OCI-LY3 (cell line): ENCODE measurements at regions not wholly inside any gene's neighbourhood (a gene's known extent, or its start where the extent isn't known, plus 50 kb on each side); places are given as distances from the start of the nearest gene placed in this dataset.

Experiments used
- H2AFZ ChIP-seq: fragments of 200-600, 300-600 bp; shearing (Covaris generic); 2 replicates; pipeline ENCODE4 v1.6.0; 2014; ENCODE audit warnings: antibody characterized with exemption, low read depth, low read length
- H3K27ac ChIP-seq: fragments of 200-600, 300-600 bp; sonication (generic); 2 replicates; pipeline ENCODE4 v1.5.1; 2014; ENCODE audit warnings: mild to moderate bottlenecking, low read length, moderate library complexity, mixed read lengths
- H3K27me3 ChIP-seq: fragments of 200-600, 300-600 bp; sonication (generic); 2 replicates; pipeline ENCODE4 v1.6.1; 2014; ENCODE audit warnings: low read depth, low read length, mixed read lengths
- H3K36me3 ChIP-seq: fragments of 200-600, 300-600 bp; sonication (generic); replicated peaks from 2 replicates; pipeline ENCODE3; 2014; ENCODE audit warnings: low read depth, low read length, mixed read lengths
- H3K4me1 ChIP-seq: fragments of 300-600, 200-600 bp; sonication (generic); 2 replicates; pipeline ENCODE4 v1.6.1; 2014; ENCODE audit warnings: low read length, mixed read lengths
- H3K4me2 ChIP-seq: fragments of 200-600, 300-600 bp; sonication (generic); 2 replicates; pipeline ENCODE4 v1.6.1; 2014; ENCODE audit warnings: low read length, mixed read lengths
- H3K4me3 ChIP-seq: fragments of 300-600, 200-600 bp; sonication (generic); 2 replicates; pipeline ENCODE4 v1.5.1; 2014; ENCODE audit warnings: antibody characterized with exemption, mild to moderate bottlenecking, low read length, moderate library complexity
- H3K79me2 ChIP-seq: fragments of 300-600, 200-600 bp; shearing (Covaris generic); 2 replicates; pipeline ENCODE4 v1.6.1; 2014; ENCODE audit warnings: mild to moderate bottlenecking, low read length, mixed read lengths
- H3K9ac ChIP-seq: fragments of 300-600, 200-600 bp; shearing (Covaris generic); 2 replicates; pipeline ENCODE4 v1.6.0; 2014; ENCODE audit warnings: mild to moderate bottlenecking, low read length, moderate library complexity
- H3K9me3 ChIP-seq: fragments of 200-600, 300-600 bp; shearing (Covaris generic); 2 replicates; pipeline ENCODE4 v1.6.1; 2014; ENCODE audit warnings: low read length, mixed read lengths; ENCODE audit not compliant: insufficient read depth
- H4K20me1 ChIP-seq: fragments of 200-600, 300-600 bp; sonication (generic); 2 replicates; pipeline ENCODE4 v1.6.1; 2016; ENCODE audit warnings: low read length, mixed read lengths; ENCODE audit not compliant: insufficient read depth
- CTCF ChIP-seq: fragments of 200-600, 300-600 bp; sonication (generic); IDR thresholded peaks from 2 replicates; pipeline ENCODE4 v1.5.1; 2014; ENCODE audit warnings: antibody characterized with exemption, low read length, low read depth
- EZH2phosphoT487 ChIP-seq: fragments of 200-600 bp; shearing (Covaris generic); IDR thresholded peaks from 2 replicates; pipeline ENCODE4 v1.6.1; 2018; ENCODE audit warnings: antibody characterized with exemption, mixed run types, low read depth

- no peaks in the 10 kb centered on the region for H4K20me1 ChIP-seq
- no peak overlapping the region for H2AFZ ChIP-seq
- no peak overlapping the region for H3K4me2 ChIP-seq
- H3K9me3 ChIP-seq = no peaks in the 10 kb centered on the region
- no peak overlapping the region for H3K27ac ChIP-seq
- peaks cover 33% of the 10 kb centered on the region for H3K4me1 ChIP-seq
- H3K27me3 ChIP-seq = no peaks in the 10 kb centered on the region
- no peaks in the 10 kb centered on the region for H3K36me3 ChIP-seq
- no peak for TF ChIP-seq CTCF
- no peak for TF ChIP-seq EZH2phosphoT487
- no peak overlapping the region for H3K4me3 ChIP-seq
- H3K79me2 ChIP-seq = no peaks in the 10 kb centered on the region
- no peak overlapping the region for H3K9ac ChIP-seq
These were observed 459.4 kb downstream of the EPHA4 start for GRCh38 chr2:221112744-221113143.

GRCh38 chr2:221115944-221116343 lies 456.2 kb downstream of the EPHA4 start:
- no peaks in the 10 kb centered on the region for H4K20me1 ChIP-seq
- H3K9me3 ChIP-seq = no peaks in the 10 kb centered on the region
- H3K4me2 ChIP-seq = peak overlapping the region; percentile 56
- TF ChIP-seq EZH2phosphoT487 = no peak
- H3K9ac ChIP-seq = no peak overlapping the region
- H2AFZ ChIP-seq = peak overlapping the region; percentile 64
- peaks cover 7% of the 10 kb centered on the region for H3K36me3 ChIP-seq
- H3K27me3 ChIP-seq = no peaks in the 10 kb centered on the region
- no peak overlapping the region; the same call in 1 of the 2 replicates for H3K4me3 ChIP-seq
- H3K27ac ChIP-seq = peak overlapping the region; percentile 63
- H3K4me1 ChIP-seq = peaks cover 39% of the 10 kb centered on the region
- no peaks in the 10 kb centered on the region for H3K79me2 ChIP-seq

GRCh38 chr2:221120643-221121042 lies 451.5 kb downstream of the EPHA4 start:
- H3K4me2 ChIP-seq = peak overlapping the region; percentile 66
- H3K9ac ChIP-seq = no peak overlapping the region
- no peaks in the 10 kb centered on the region for H3K9me3 ChIP-seq
- H3K27ac ChIP-seq = peak overlapping the region; percentile 51; the same call in 1 of the 2 replicates
- H4K20me1 ChIP-seq = no peaks in the 10 kb centered on the region
- H3K79me2 ChIP-seq = no peaks in the 10 kb centered on the region
- no peaks in the 10 kb centered on the region for H3K27me3 ChIP-seq
- TF ChIP-seq EZH2phosphoT487 (no peak), CTCF (no peak)
- H2AFZ ChIP-seq = no peak overlapping the region
- peak overlapping the region; percentile 33; the same call in 1 of the 2 replicates for H3K4me3 ChIP-seq
- peaks cover 7% of the 10 kb centered on the region for H3K36me3 ChIP-seq
- H3K4me1 ChIP-seq = peaks cover 36% of the 10 kb centered on the region

GRCh38 chr2:221123396-221123795 lies 448.7 kb downstream of the EPHA4 start:
- H3K9me3 ChIP-seq = peaks cover 5% of the 10 kb centered on the region; the same call in 1 of the 2 replicates
- H2AFZ ChIP-seq = no peak overlapping the region
- no peaks in the 10 kb centered on the region for H3K79me2 ChIP-seq
- peaks cover 7% of the 10 kb centered on the region for H3K36me3 ChIP-seq
- no peak overlapping the region for H3K9ac ChIP-seq
- no peak overlapping the region for H3K27ac ChIP-seq
- peaks cover 26% of the 10 kb centered on the region for H3K4me1 ChIP-seq
- no peaks in the 10 kb centered on the region for H3K27me3 ChIP-seq
- H3K4me3 ChIP-seq = no peak overlapping the region
- TF ChIP-seq EZH2phosphoT487 (no peak), CTCF (no peak)
- H4K20me1 ChIP-seq = no peaks in the 10 kb centered on the region
- no peak overlapping the region for H3K4me2 ChIP-seq
